NB4 (cell line): ENCODE measurements at regions not wholly inside any gene's neighbourhood (a gene's known extent, or its start where the extent isn't known, plus 50 kb on each side); places are given as distances from the start of the nearest gene placed in this dataset.

Experiments used
- DNase-seq: peaks from one replicate; pipeline ENCODE4 v3.0.0; 2010; ENCODE audit warnings: low read depth
- H3K4me3 ChIP-seq: one replicate; pipeline ENCODE4 v1.5.1; 2011; ENCODE audit warnings: mild to moderate bottlenecking, low read depth, low read length, moderate library complexity
- CTCF ChIP-seq: IDR thresholded peaks from one replicate; pipeline ENCODE4 v1.5.1; 2012; ENCODE audit warnings: low read depth, low read length
- MAX ChIP-seq: IDR thresholded peaks from 2 replicates; pipeline ENCODE4 v1.6.1; 2011; ENCODE audit warnings: low read depth, low read length
- MYC ChIP-seq: IDR thresholded peaks from 2 replicates; pipeline ENCODE4 v1.6.1; 2011; ENCODE audit warnings: low read depth, low read length
- POLR2A ChIP-seq: IDR thresholded peaks from 2 replicates; pipeline ENCODE4 v1.6.1; 2011; ENCODE audit warnings: mild to moderate bottlenecking; ENCODE audit not compliant: insufficient read length; ENCODE audit errors: extremely low read depth

- DNase-seq: no peak
- H3K4me3 ChIP-seq: no peak overlapping the region
- no peak for TF ChIP-seq POLR2A
- no peak for TF ChIP-seq CTCF
- TF ChIP-seq MYC: no peak
- no peak for TF ChIP-seq MAX
Observed at GRCh38 chr10:83083831-83084230, 1055.5 kb upstream of the GHITM start.

GRCh38 chr10:83089335-83089734, 1050.0 kb upstream of the GHITM start:
- TF ChIP-seq MAX: no peak
- TF ChIP-seq CTCF: no peak
- TF ChIP-seq MYC: no peak
- no peak for TF ChIP-seq POLR2A
- no peak for DNase-seq
- no peak overlapping the region for H3K4me3 ChIP-seq

GRCh38 chr10:83104616-83105015, 1034.7 kb upstream of the GHITM start:
- no peak for DNase-seq
- no peak for TF ChIP-seq MYC
- TF ChIP-seq MAX: no peak
- TF ChIP-seq CTCF: no peak
- TF ChIP-seq POLR2A: no peak
- no peak overlapping the region for H3K4me3 ChIP-seq

GRCh38 chr10:83108565-83109333, 1030.6 kb upstream of the GHITM start:
- no peak overlapping the region for H3K4me3 ChIP-seq
- TF ChIP-seq MYC (no peak), CTCF (no peak)
- DNase-seq: no peak

GRCh38 chr10:83119346-83119745, 1020.0 kb upstream of the GHITM start:
- H3K4me3 ChIP-seq: no peak overlapping the region
- DNase-seq: no peak
- no peak for TF ChIP-seq MAX
- no peak for TF ChIP-seq CTCF
- no peak for TF ChIP-seq POLR2A
- TF ChIP-seq MYC: no peak

GRCh38 chr10:83122336-83122735, 1017.0 kb upstream of the GHITM start:
- TF ChIP-seq MYC (no peak), POLR2A (no peak)

More at GRCh38 chr10:83122336-83122735, 1017.0 kb upstream of the GHITM start:
- H3K4me3 ChIP-seq: no peak overlapping the region
- DNase-seq: no peak
